Astrocyte of the cerebellum (primary cell): ENCODE measurements at regions not wholly inside any gene's neighbourhood (a gene's known extent, or its start where the extent isn't known, plus 50 kb on each side); places are given as distances from the start of the nearest gene placed in this dataset.

Source experiments
- DNase-seq: peaks from one replicate; pipeline ENCODE4 v3.0.0-alpha.2; 2011; ENCODE audit warnings: low read depth
- H3K4me3 ChIP-seq: 2 replicates; pipeline ENCODE4 v1.5.1; 2011; ENCODE audit warnings: mild to moderate bottlenecking, low read depth, low read length, moderate library complexity
- CTCF ChIP-seq: IDR thresholded peaks from 2 replicates; pipeline ENCODE4 v1.5.1; 2012; ENCODE audit warnings: low read length, low read depth, moderate library complexity, mild to moderate bottlenecking; ENCODE audit errors: missing control alignments
- in situ Hi-C: cut with HindIII; loops from 2 replicates; pipeline ENCODE4 v1.10.0; 2017; ENCODE audit warnings: low sequenced_read_pairs

- DNase-seq = no peak
- no peak for TF ChIP-seq CTCF
- in situ Hi-C loops = no loop called here
- no peak overlapping the region for H3K4me3 ChIP-seq
These were observed 189.3 kb downstream of the MIAT start for GRCh38 chr22:26846645-26847044.

DNA sequence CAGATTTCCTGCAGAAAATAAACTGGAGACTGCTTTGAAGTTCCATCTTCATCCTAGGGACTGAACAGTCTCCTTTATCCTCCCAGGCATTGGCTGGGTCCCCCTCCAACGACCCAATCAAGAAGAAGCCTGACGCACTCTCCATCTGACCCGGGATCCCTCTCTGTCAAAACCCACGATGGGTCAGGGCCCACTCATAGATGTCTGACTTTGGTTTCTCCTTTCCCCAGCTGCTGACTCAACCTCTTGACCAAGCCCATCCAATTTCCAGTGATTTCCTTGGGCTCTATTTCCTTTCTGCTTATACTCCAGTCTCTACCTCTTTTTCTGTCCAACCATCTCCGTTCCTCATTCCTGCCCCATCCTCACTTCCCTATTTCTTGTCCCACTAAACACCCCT, 189.7 kb downstream of the MIAT start:
- H3K4me3 ChIP-seq = no peak overlapping the region
- no peak for TF ChIP-seq CTCF
- in situ Hi-C loops = no loop called here
- no peak for DNase-seq

GRCh38 chr22:26847816-26848215, 190.4 kb downstream of the MIAT start:
- DNase-seq = no peak
- H3K4me3 ChIP-seq = no peak overlapping the region
- in situ Hi-C loops = no loop called here
- TF ChIP-seq CTCF = no peak

DNA sequence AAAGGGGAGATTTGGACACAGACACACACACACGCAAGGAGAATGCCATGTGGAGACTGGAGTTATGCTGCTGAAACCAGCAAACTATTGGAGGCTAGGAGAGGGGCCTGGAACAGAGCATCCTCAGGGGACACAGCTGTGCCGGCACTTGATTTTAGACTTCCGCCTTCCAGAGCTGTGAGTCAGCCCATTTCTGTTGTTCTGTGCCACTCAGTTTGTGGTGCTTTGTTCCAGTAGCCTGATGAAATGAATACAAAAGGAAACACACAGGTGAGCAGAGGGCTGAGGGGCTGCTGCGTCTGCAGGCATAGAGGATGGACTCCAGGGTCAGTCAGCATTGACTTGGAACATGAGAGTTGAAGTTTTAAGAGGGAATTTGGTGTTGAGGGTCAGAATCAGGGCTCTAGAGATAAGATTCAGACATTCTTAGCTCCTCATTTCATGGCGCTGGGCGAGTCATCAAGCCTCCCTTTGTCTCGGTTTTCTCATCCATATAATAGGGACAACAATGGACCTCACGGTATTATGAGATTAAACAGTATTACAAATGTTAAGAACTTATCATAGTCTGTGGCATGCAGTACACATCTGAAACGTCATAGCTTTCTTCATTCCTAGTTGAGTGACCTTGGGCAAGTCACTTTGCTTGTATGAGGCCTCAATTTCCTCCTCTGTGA, 191.0 kb downstream of the MIAT start:
- DNase-seq = no peak
- H3K4me3 ChIP-seq = no peak overlapping the region
- no peak for TF ChIP-seq CTCF
- in situ Hi-C loops = no loop called here

DNA sequence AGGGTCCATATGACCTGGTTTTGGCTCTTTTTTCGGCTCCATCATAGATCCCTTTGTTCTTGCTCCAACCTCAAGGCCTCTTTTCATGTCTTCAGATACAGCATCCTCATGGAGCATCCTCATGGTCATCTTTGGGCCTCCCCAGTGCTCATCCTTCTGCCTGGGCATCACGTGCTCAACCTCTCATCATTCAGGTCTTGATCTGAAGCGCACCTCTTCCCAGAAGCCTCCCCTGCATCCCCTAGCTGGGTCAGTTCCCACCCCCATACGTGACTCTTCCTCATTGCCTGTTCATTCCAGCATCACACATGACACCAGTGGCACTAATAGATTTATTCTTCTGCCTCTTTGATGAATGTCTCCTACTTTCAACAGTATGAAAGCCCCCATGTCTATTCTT, 192.2 kb downstream of the MIAT start:
- H3K4me3 ChIP-seq = no peak overlapping the region
- DNase-seq = no peak
- no peak for TF ChIP-seq CTCF
- in situ Hi-C loops = no loop called here

DNA sequence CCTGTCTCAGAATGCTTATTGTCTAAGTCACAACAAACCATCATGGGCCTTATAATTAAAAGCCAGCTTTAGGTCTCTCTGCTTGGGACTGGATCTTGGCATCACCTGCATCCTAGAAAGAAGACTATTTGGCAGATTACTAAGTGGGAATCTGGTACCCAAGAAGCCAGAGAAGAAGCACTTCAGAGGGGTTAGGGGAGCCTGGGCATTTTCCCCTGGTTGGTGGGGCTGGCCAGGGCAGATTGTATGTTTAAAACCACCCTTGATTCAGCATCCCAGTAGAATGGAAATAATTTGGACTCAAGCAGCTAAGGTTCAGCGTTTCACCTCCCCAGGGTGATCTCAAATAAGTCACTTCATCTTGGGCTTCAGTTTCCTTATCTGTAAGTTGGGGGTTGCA, 193.7 kb downstream of the MIAT start:
- no peak for DNase-seq
- no peak for TF ChIP-seq CTCF
- in situ Hi-C loops = no loop called here
- H3K4me3 ChIP-seq = no peak overlapping the region
